Ascending aorta (tissue), 2 donors: ENCODE measurements at regions not wholly inside any gene's neighbourhood (a gene's known extent, or its start where the extent isn't known, plus 50 kb on each side); places are given as distances from the start of the nearest gene placed in this dataset.

Source experiments
- DNase-seq, 2 donors: peaks; one replicate each; pipeline ENCODE4 v3.0.0-alpha.2; 2019; ENCODE audit warnings: low spot score in 2 of 2
- H3K27ac ChIP-seq, 2 donors: fragments of 200-600 bp; sonication (generic); one replicate each; pipeline ENCODE4 v1.5.1; 2016 to 2017; ENCODE audit warnings: mild to moderate bottlenecking in 1 of 2
- H3K27me3 ChIP-seq: fragments of 200-600 bp; sonication (generic); one replicate; pipeline ENCODE4 v1.5.1; 2017
- H3K36me3 ChIP-seq, 2 donors: fragments of 200-600 bp; sonication (generic); one replicate each; pipeline ENCODE4 v1.5.1; 2016
- H3K4me1 ChIP-seq, 2 donors: fragments of 200-600 bp; sonication (generic); one replicate each; pipeline ENCODE4 v1.5.1; 2016 to 2017; ENCODE audit warnings: mild to moderate bottlenecking in 1 of 2
- H3K4me3 ChIP-seq, 2 donors: fragments of 200-600 bp; sonication (generic); one replicate each; pipeline ENCODE4 v1.5.1; 2016 to 2017; ENCODE audit warnings: mild to moderate bottlenecking in 1 of 2
- H3K9me3 ChIP-seq, 2 donors: fragments of 200-600 bp; sonication (generic); one replicate each; pipeline ENCODE4 v1.5.1; 2016
- intact Hi-C: fragments of 100-400 bp; cut with DNase I; formaldehyde crosslinking; loops from one replicate; pipeline ENCODE4 v1.15.1; 2023
- TF ChIP-seq, protein P1 (sequence below), 3 experiments: fragments of 200-600 bp in 2 of 3; fragments of 450-650 bp in 1 of 3; sonication (generic) in 2 of 3; IDR thresholded peaks; one replicate each; pipeline ENCODE4 v1.5.1; 2016 to 2019; ENCODE audit warnings: antibody characterized with exemption in 3 of 3, mild to moderate bottlenecking in 1 of 3, moderate library complexity in 1 of 3

DNA sequence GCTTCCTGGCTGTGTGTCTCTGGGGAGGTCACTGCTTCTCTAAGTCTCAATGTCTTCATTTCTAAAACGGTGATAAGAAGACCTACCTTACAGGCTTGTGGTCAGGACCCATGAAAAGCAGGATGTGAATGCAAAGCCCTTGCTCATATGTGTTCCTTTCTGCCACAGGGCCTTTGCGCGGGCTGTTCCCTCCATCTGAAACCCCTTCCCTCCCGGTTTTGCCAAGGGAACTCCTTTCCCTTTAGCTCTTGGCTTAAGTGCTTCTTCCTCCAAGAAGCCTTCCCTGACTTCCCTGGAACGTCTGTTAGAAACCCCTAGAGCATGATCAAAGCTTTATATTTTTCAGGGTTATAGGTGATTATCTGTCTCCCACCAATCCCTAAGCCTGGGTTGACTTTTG is 147.2 kb upstream of the PTPN1 start:
- DNase-seq: no peak
- TF ChIP-seq, protein P1, sequence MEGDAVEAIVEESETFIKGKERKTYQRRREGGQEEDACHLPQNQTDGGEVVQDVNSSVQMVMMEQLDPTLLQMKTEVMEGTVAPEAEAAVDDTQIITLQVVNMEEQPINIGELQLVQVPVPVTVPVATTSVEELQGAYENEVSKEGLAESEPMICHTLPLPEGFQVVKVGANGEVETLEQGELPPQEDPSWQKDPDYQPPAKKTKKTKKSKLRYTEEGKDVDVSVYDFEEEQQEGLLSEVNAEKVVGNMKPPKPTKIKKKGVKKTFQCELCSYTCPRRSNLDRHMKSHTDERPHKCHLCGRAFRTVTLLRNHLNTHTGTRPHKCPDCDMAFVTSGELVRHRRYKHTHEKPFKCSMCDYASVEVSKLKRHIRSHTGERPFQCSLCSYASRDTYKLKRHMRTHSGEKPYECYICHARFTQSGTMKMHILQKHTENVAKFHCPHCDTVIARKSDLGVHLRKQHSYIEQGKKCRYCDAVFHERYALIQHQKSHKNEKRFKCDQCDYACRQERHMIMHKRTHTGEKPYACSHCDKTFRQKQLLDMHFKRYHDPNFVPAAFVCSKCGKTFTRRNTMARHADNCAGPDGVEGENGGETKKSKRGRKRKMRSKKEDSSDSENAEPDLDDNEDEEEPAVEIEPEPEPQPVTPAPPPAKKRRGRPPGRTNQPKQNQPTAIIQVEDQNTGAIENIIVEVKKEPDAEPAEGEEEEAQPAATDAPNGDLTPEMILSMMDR (IDR thresholded peaks at IDR 0.05): no peak
- H3K27ac ChIP-seq: no peak overlapping the region
- H3K4me3 ChIP-seq: no peak overlapping the region
- intact Hi-C loops: no loop called here
- no peaks in the 10 kb centered on the region for H3K27me3 ChIP-seq
- H3K36me3 ChIP-seq: no peaks in the 10 kb centered on the region
- H3K4me1 ChIP-seq: no peaks in the 10 kb centered on the region
- H3K9me3 ChIP-seq: no peaks in the 10 kb centered on the region

DNA sequence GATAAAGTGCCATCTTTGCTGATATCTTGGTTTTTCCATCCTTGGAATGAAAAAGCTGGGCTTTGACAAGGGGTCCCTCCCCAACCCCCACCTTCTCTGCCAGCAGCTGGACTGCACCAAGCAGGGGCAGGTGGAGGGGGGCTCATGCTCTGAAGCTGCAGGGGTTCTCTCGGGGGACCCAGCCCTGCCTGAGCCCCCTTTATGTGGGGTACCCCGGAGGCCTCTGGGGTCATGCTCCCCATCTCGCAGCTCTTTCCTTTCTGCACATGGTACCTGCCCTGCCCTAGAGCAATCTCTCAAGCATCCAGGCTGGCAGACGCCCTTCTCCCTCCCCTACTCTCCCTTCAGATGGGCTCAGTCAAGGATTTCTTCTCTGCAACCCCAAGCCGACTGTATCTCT is 146.7 kb upstream of the PTPN1 start:
- TF ChIP-seq, protein P1 (IDR thresholded peaks at IDR 0.05): no peak
- H3K27ac ChIP-seq: no peak overlapping the region
- no peaks in the 10 kb centered on the region for H3K36me3 ChIP-seq
- no peaks in the 10 kb centered on the region for H3K27me3 ChIP-seq
- H3K9me3 ChIP-seq: no peaks in the 10 kb centered on the region
- no peak for DNase-seq
- H3K4me3 ChIP-seq: no peak overlapping the region
- no peaks in the 10 kb centered on the region for H3K4me1 ChIP-seq
- intact Hi-C loops: no loop called here

DNA sequence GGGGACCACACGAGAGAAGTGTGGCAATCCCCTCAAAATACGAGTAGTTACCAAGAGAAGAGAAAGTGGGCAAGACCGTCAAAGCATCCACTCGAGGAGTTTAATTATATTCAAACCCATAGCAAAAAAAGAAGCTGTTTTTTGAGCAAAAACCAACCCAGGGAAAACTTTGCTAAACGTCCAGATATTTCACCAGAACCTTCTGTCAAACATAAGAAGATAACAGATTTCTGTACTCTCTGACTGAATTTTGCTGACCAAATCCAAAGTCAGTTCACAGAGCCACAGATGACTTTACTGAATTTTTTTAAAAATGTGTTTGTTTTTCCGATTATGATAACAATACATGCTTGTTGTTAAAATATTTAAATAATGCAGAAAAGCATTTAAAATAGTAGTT is 145.6 kb upstream of the PTPN1 start:
- Histone ChIP-seq H3K27ac (no peak overlapping the region), H3K36me3 (no peaks in the 10 kb centered on the region), H3K9me3 (no peaks in the 10 kb centered on the region), H3K4me3 (no peak overlapping the region), H3K27me3 (no peaks in the 10 kb centered on the region), H3K4me1 (no peaks in the 10 kb centered on the region)
- TF ChIP-seq, protein P1 (IDR thresholded peaks at IDR 0.05): no peak
- no peak for DNase-seq
- intact Hi-C loops: no loop called here

DNA sequence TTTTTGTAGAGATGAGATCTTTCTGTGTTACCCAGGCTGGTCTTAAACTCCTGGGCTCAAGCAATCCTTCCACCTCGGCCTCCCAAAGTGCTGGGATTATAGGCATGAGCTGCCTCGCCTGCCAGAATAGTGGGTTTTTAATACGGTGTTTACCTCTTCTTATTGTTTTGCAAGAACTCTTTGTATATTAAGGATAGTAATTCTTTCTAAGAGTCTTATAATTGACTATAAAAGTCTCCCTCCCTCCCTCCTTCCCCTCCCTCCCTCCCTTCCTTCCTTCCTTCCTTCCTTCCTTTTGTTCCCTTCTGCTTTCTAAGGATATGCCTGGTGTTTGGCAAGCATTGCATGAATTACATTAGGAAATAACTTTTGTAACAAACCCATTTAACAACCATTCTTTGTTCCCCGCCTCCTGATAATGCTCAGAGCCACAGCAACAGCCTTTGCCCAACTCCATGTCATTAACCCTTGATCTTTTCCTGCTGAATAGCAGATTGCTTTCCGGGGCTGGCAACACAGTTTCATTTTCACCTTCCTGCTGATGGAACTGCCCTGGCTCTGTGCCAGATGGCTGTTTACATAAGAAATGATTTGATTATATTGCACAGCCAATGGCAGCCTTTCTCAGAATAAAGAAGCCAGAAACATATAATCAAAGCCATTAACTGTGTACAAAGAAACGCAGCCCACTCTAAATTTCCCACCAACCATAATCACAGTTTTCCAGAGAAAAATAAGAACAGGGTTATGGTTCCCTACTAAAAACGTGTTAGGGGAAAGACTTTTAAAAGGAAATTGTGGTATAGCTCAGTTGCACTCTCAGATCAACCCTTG is 143.7 kb upstream of the PTPN1 start:
- intact Hi-C loops: no loop called here
- TF ChIP-seq, protein P1 (IDR thresholded peaks at IDR 0.05): no peak
- no peaks in the 10 kb centered on the region for H3K9me3 ChIP-seq
- H3K4me1 ChIP-seq: no peaks in the 10 kb centered on the region
- H3K36me3 ChIP-seq: no peaks in the 10 kb centered on the region
- no peak overlapping the region for H3K27ac ChIP-seq
- DNase-seq: no peak
- H3K4me3 ChIP-seq: no peak overlapping the region
- H3K27me3 ChIP-seq: no peaks in the 10 kb centered on the region

DNA sequence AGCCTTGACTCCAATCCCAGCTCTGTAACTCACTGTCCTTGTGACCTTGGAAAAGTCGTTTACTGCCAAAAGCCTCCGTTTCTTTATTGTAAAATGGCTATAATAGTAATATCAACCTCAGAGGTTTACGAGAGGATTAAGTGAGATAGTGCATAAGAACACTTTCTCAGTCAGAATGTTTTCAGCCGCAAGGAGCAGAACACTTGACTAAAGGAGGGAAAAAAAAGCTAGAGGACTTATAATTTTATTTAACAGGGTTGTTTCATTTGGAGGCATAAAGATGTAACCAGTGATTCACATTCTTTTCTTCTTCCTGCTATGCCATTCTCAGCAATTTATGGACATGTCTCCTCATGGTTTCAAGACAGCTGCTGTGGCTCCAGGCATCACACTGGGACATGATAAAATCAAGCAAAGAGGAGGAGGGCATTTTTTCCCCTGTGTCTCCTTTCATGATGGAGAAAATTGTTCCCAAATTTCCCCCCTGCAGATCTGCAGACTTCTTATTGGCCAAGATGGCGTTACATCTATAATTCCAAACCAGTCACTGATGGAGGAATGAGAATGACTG is 143.0 kb upstream of the PTPN1 start:
- H3K36me3 ChIP-seq: no peaks in the 10 kb centered on the region
- intact Hi-C loops: no loop called here
- TF ChIP-seq, protein P1 (IDR thresholded peaks at IDR 0.05): no peak
- no peaks in the 10 kb centered on the region for H3K4me1 ChIP-seq
- no peak overlapping the region for H3K4me3 ChIP-seq
- H3K27ac ChIP-seq: no peak overlapping the region
- no peaks in the 10 kb centered on the region for H3K27me3 ChIP-seq
- no peak for DNase-seq
- no peaks in the 10 kb centered on the region for H3K9me3 ChIP-seq
